Panc1 (cell line): ENCODE measurements at regions not wholly inside any gene's neighbourhood (a gene's known extent, or its start where the extent isn't known, plus 50 kb on each side); places are given as distances from the start of the nearest gene placed in this dataset.

Experiments
- ATAC-seq: fragments of 200-7000 bp; cut with Tn5 transposase; 2 replicates; pipeline ENCODE4 v1.9.1; 2020; ENCODE audit warnings: mild to moderate bottlenecking, moderate library complexity
- BruUV-seq: library from RNA; stranded (reverse); fragments of 400-500 nt; replicated peaks from 2 replicates; lab custom pipeline; 2021; lab: Mats Ljungman, UMichigan
- CTCF ChIA-PET: fragments of 300-600 bp; sonication (Branson Sonifier 250); formaldehyde crosslinking; loops from one replicate; lab custom pipeline; 2022; ENCODE audit warnings: antibody characterized with exemption; lab: Charles Lee
- POLR2A ChIA-PET: fragments of 300-600 bp; sonication (Branson Sonifier 250); formaldehyde crosslinking; loops from one replicate; lab custom pipeline; 2022; ENCODE audit warnings: antibody characterized with exemption; lab: Charles Lee
- DNase-seq: peaks from one replicate; pipeline ENCODE4 v3.0.0-alpha.2; 2010; ENCODE audit warnings: low read depth, low spot score
- H3K27ac ChIP-seq: 2 replicates; pipeline ENCODE4 v1.5.1; 2011; ENCODE audit warnings: mild to moderate bottlenecking, low read length, inconsistent platforms
- H3K27me3 ChIP-seq: fragments of 200-500 bp; sonication (Bioruptor generic); 2 replicates; pipeline ENCODE4 v1.6.0; 2014; ENCODE audit warnings: low read length, inconsistent platforms; ENCODE audit not compliant: control insufficient read depth, insufficient read depth
- H3K36me3 ChIP-seq: fragments of 200-500 bp; sonication (Bioruptor generic); 2 replicates; pipeline ENCODE4 v1.5.1; 2014; ENCODE audit warnings: inconsistent platforms, mild to moderate bottlenecking, low read length, moderate library complexity; ENCODE audit not compliant: control insufficient read depth, insufficient read depth
- H3K4me1 ChIP-seq: 2 replicates; pipeline ENCODE4 v1.5.1; 2011; ENCODE audit warnings: inconsistent platforms, mild to moderate bottlenecking, low read length, moderate library complexity; ENCODE audit not compliant: control insufficient read depth, insufficient read depth
- H3K4me3 ChIP-seq, 2 experiments: 2 replicates each; pipeline ENCODE4 v1.5.1; 2011 to 2012; ENCODE audit warnings: low read depth in 2 of 2, low read length in 2 of 2, mild to moderate bottlenecking in 2 of 2, inconsistent platforms in 1 of 2, moderate library complexity in 1 of 2
- H3K9me3 ChIP-seq: fragments of 200-500 bp; sonication (Bioruptor generic); 2 replicates; pipeline ENCODE4 v1.5.1; 2014; ENCODE audit warnings: low read depth, mild to moderate bottlenecking, inconsistent platforms, low read length, moderate library complexity; ENCODE audit not compliant: control insufficient read depth, insufficient read depth
- CTCF ChIP-seq: fragments of 450-650 bp; IDR thresholded peaks from 2 replicates; pipeline ENCODE4 v1.5.1; 2017; ENCODE audit warnings: mild to moderate bottlenecking
- POLR2AphosphoS5 ChIP-seq: IDR thresholded peaks from 2 replicates; pipeline ENCODE4 v1.6.1; 2012; ENCODE audit warnings: mild to moderate bottlenecking, low read depth, low read length, moderate library complexity
- REST ChIP-seq, 2 experiments: IDR thresholded peaks; 2 replicates each; pipeline ENCODE4 v1.6.1; 2011 to 2012; ENCODE audit warnings: low read depth in 2 of 2, control low read depth in 1 of 2, low read length in 1 of 2, mild to moderate bottlenecking in 1 of 2, moderate library complexity in 1 of 2; ENCODE audit not compliant: insufficient read depth in 1 of 2
- SIN3A ChIP-seq: IDR thresholded peaks from 2 replicates; pipeline ENCODE4 v1.6.1; 2012; ENCODE audit warnings: low read depth, mild to moderate bottlenecking, low read length, moderate library complexity, borderline replicate concordance; ENCODE audit not compliant: insufficient read depth
- TCF7L2 ChIP-seq: IDR thresholded peaks from 2 replicates; pipeline ENCODE4 v1.6.1; 2011; ENCODE audit warnings: mild to moderate bottlenecking, low read depth, low read length, inconsistent platforms
- in situ Hi-C: cut with HindIII; loops from 2 replicates; pipeline ENCODE4 v1.10.0; 2016; ENCODE audit warnings: low sequenced_read_pairs, low pct_unique_long_range_greater_than_20kb
- intact Hi-C: fragments of 100-400 bp; cut with micrococcal nuclease; formaldehyde crosslinking; loops from one replicate; pipeline ENCODE4 v1.10.0; 2022; ENCODE audit not compliant: unreplicated experiment

GRCh38 chr2:236910781-236911495 is 174.8 kb upstream of the COPS8 start:
- Histone ChIP-seq H3K4me3 (no peak overlapping the region), H3K9me3 (no peaks in the 10 kb centered on the region), H3K27me3 (peaks cover 16% of the 10 kb centered on the region), H3K36me3 (no peaks in the 10 kb centered on the region), H3K4me1 (no peaks in the 10 kb centered on the region), H3K27ac (no peak overlapping the region)
- TF ChIP-seq SIN3A (no peak), TCF7L2 (no peak), CTCF (no peak), REST (IDR thresholded peaks at IDR 0.05; ENCODE audit: insufficient read depth in 1 of 2, low read depth in 2 of 2, low read length in 1 of 2) (no peak), POLR2AphosphoS5 (no peak)
- no TSS peak for BruUV-seq
- ChIA-PET POLR2A (no interaction called here), CTCF (no interaction called here)
- DNase-seq (no peak), ATAC-seq (no peak)
- in situ Hi-C loops (no loop called here), intact Hi-C loops (no loop called here)

- Histone ChIP-seq H3K27me3 (peaks cover 17% of the 10 kb centered on the region), H3K27ac (no peak overlapping the region), H3K4me1 (no peaks in the 10 kb centered on the region), H3K36me3 (no peaks in the 10 kb centered on the region), H3K4me3 (no peak overlapping the region), H3K9me3 (no peaks in the 10 kb centered on the region)
- in situ Hi-C loops: no loop called here
- no peak for ATAC-seq
- no TSS peak for BruUV-seq
- CTCF ChIA-PET: no interaction called here
- POLR2A ChIA-PET: no interaction called here
- DNase-seq: no peak
- no peak for TF ChIP-seq POLR2AphosphoS5
- TF ChIP-seq CTCF: no peak
- TF ChIP-seq SIN3A: no peak
- no peak for TF ChIP-seq TCF7L2
- no peak for TF ChIP-seq REST (IDR thresholded peaks at IDR 0.05; ENCODE audit: insufficient read depth in 1 of 2, low read depth in 2 of 2, low read length in 1 of 2)
- intact Hi-C loops: no loop called here
These were observed 173.2 kb upstream of the COPS8 start for GRCh38 chr2:236912326-236913120.
